GM21786 (cell line): ENCODE measurements at regions not wholly inside any gene's neighbourhood (a gene's known extent, or its start where the extent isn't known, plus 50 kb on each side); places are given as distances from the start of the nearest gene placed in this dataset.

Source experiments
- ATAC-seq: cut with Tn5 transposase; IDR thresholded peaks from one replicate; pipeline ENCODE4 v1.9.1; 2021; ENCODE audit not compliant: unreplicated experiment

DNA sequence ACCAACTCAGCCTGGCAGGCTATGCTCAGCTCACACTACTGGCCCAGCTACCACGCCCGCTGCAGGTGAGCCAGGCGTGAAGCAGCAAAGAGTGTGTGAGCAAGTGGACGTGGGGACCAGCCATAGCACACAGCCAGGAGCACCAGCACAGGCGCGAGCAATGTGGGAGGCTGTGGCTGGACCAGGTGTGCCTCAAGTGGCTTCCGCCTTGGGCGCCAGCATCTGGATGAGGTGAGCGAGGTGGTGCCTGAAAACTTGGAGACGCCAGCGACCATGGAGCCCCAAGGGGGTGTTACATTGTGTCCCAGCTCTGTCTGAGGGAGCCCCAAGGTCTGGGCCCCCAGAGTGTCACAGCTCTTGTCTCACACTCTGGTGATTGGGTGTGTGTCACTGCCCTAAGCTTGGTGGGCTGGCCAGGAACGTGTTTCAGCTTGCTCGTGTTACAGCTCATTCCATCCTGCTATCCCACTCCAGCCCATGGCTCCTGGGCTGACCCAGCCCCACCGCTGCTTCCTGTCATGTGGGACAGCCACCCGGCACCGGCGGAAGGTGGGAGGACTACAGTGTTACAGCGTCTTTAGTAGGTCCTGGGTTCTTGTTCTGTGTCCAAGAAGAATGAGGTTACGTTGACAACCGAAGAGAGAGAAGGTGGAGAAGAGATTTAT is 508.0 kb upstream of the MMS22L start:
- no peak for ATAC-seq

DNA sequence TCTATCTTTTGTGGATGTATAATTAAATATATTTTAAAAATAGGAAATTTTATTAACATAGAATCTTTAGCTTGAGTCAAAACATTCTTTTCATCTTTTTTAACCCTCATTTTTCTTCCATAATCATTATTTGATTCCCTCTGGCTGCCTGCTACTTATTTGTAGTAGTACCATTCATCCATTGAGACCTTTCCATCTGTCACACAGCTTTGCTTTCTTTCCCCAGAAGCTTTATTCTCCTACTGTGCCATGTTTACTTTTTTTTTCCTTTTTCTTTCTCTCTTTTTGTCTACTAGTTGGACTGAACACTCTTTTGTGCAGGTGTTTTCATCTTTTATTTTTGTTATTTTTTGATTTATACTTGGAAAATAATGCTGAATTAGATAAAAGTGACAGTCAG is 522.6 kb upstream of the MMS22L start:
- ATAC-seq, result no peak

GRCh38 chr6:97812940-97813339 is 529.9 kb upstream of the MMS22L start:
- no peak for ATAC-seq

GRCh38 chr6:97813889-97814567 is 531.0 kb upstream of the MMS22L start:
- no peak for ATAC-seq

DNA sequence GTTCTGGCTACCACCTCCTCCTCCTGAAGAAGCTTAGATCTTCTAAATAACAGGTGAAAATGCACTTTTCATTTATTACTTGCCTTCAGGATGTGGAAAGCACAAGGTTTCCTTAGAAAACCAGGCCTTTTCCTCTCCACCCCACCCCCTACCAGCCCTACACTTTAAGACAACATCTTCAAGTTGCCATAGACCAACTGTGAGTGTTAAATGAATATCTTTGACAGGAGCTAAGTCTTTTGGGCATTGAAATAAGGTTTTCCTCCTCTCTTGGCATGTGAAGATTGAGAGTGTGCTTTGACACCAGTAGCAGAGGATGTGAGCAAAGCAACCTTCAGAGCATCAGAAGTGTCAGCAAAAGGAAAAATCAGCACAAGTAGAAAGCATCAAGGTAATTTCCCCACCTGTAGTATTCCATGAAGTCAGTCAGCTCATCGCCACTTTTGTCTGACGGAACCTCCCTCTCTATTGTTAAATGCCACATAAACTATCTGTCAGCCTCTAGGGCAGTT is 532.3 kb upstream of the MMS22L start:
- no peak for ATAC-seq

GRCh38 chr6:97816526-97816925 is 533.5 kb upstream of the MMS22L start:
- ATAC-seq, result no peak

DNA sequence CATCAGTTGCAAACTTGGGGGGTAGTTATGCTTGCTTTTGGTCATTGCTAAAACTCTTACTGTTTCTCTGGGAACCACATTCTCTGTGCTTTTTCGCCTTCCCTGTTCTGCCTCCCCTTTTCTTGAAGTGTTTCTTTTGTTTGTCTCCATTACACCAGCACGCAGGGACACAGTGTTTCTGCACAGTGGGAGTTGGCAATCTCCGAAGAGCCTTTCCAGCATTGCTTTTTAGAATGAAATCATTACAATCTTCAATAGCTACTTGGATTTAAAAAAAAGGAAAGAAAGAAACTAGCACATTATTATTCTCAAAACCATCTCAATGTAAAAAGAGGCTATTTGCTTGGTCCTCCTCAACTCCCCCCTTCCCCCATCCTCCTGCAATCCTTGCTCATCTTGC is 536.7 kb upstream of the MMS22L start:
- no peak for ATAC-seq

- ATAC-seq, result no peak
Measured at GRCh38 chr6:97820400-97820799, 537.4 kb upstream of the MMS22L start.

DNA sequence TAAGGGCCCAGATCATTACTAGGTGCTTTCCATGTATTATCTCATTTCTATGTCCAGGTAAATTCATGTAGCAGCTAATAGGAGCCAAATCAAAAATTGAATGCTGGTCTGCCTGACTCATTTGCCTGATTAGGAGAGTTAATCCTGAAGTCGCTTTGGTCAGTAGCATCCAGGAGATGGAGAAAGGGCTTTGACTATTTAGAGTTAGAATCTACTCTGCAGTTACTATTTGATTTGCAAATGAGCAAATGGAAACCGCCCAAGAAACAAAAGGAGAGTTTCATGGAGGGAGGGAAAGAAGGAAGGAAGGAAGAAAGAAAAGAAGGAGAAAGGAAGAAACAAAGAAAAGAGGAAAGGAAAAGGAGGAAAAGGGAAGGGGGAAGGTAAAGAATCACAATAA is 539.6 kb upstream of the MMS22L start:
- ATAC-seq, result no peak

DNA sequence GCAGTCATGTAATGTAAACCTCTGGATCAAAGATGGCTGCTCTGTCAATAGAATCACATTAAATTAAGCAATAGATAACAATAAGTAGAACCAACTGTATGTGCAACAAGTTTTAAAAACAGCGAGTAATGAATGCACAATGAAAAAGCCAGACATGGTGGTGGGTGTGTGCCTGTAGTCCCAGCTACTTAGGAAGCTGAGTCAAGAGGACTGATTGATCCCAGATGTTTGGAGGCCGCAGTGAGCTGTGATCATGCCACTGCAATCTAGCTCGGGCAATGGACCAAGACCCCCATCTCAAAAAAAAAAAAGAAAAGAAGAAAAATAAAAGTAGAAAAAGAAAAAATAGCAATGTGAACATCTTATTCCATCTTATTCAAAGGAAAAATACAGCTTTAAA is 558.7 kb upstream of the MMS22L start:
- ATAC-seq, result no peak

DNA sequence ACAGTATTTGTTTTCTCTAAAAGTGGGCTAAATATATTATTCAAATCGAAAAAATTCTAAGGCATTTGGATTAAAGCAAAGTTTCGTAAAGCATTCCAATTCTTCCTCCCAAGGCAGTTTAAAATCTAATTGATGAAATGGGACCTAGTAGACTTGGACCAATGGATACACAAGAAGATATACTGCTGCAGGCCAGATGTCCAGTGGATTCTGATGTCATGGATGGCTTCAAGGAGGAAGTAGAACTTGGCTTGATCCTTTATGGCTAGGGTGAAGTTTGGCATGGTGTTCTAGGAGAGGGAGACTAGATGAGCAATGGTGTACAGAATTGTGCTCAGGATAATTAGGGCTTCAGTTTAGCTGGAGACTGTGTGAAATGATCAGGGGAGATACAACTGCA is 559.5 kb upstream of the MMS22L start:
- ATAC-seq, result no peak

- no peak for ATAC-seq
Measured at GRCh38 chr6:97849390-97849789, 566.4 kb upstream of the MMS22L start.

DNA sequence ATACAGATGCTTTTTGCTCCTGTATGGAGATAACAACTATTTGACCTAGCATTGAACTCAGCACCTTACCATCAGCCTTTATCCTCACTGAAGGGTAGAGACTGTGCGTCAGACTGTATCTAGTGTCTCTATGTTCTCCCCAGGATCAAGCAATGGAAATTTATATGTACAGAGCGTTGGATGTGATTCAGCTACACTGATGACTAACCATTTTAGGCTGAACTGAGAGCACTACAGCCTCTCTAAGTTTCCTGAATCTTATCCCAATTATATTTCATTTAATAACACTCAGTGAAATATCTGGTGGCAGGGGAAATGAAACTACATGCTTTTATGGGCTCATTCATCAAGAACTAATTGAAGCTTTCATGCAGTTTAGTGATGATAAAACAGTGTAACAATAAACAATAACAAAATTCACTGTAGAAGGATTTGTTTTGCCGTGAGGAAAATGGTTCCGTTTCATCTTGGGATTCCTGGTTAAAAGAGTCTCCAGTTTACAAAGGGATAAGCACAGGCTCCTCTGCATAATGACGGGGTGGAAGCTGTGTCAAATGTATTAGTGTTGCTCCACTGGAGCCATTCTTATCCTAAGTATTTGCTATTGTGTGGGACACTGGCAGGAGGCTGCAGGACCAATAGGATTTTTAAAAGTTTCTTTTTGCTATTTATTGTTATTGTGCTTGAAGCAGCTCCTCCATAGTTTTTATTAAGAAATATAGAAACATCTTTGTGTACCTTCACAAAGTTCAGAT is 567.6 kb upstream of the MMS22L start:
- ATAC-seq, result no peak

DNA sequence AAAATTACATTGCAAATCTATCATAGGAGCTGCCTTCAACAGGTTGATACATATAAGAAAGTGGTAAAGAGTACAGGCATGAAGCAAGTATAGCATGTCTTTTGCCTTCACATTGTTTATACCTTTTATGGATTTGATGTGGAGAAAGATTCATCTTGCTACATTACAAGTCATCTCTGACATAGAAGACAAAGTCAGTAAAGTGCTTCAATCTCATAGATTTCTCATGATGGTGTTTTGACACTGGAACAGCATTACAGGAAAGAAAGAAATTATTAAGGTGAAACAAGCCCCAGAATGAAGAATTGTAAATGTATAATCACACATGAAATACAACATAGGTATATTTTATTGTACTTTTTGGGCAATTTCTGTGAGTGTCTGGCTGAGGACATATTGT is 580.7 kb upstream of the MMS22L start:
- no peak for ATAC-seq

DNA sequence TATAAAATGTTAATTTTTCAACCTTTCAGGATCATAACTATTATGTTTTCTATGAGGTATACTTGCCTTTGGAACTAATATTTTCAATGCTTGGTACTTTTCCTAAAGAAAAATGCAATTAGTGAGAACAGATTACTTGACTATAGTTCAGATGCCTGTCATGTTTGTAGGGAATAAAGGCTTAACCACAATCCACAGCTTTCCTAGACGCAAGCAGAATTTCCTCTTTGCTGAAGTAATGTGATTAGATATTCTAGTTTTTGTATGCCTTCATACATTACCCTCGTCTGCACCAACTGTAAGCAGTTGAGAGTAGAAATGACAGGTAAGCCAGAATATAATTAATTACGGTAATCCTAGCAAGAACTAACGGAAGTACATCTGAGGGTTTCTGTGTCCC is 581.4 kb upstream of the MMS22L start:
- ATAC-seq, result no peak

DNA sequence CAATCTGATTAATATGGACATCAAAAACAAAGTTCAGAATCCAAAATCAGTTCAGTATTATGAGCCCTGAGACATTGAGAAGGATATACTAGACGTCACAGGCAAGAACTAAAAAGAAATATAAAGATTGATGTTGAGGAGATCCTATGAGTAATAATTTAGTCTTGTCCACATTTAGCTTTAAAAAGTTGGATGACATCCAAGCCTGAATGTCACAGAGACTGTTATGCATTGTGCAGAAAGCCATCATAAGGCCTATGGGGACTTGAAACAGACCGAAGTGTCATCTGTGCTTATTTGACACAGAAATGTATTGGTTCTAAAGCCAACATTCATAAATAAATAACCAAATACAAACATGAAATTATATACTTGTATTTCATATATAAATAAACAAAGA is 581.8 kb upstream of the MMS22L start:
- ATAC-seq, result no peak

- ATAC-seq, result no peak
Measured at GRCh38 chr6:97865612-97866011, 582.6 kb upstream of the MMS22L start.

GRCh38 chr6:97866616-97867015 is 583.6 kb upstream of the MMS22L start:
- ATAC-seq, result no peak

GRCh38 chr6:97867177-97867576 is 584.2 kb upstream of the MMS22L start:
- ATAC-seq, result no peak

- no peak for ATAC-seq
Measured at GRCh38 chr6:97870273-97870672, 587.3 kb upstream of the MMS22L start.

- ATAC-seq, result no peak
Measured at GRCh38 chr6:97876711-97877110, 593.7 kb upstream of the MMS22L start.

DNA sequence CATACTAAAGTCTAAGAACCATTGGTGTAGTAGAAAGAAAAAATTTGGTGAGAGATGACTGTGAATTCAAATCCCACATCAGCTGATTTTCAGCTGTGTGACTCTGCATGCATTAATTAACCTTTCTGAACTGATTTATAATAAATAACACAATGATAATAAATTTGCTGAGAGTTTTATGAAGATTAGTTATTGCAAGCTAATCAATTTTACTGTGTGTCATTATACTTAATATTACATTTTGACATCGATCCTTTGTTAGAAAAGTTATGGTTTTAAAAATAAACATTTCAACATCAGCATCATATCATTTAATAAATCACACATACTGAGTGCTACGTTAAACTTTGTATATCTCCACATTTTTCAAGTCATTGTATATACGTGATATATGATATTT is 599.7 kb upstream of the MMS22L start:
- ATAC-seq, result no peak
